Left renal cortex interstitium (tissue), 4 donors: ENCODE measurements at regions not wholly inside any gene's neighbourhood (a gene's known extent, or its start where the extent isn't known, plus 50 kb on each side); places are given as distances from the start of the nearest gene placed in this dataset.
A peak's percentile ranks its signal among the peaks of the same experiment; 100 is the strongest.
"Not testable (repeated sequence)": the region's sequence is repeated elsewhere in the genome, so short reads cannot be mapped to it uniquely, and the experiment has no call there.

Experiments used
- DNase-seq, 4 donors: peaks; one replicate each; pipeline ENCODE4 v3.0.0-alpha.2; 2013; ENCODE audit warnings: low read depth in 4 of 4, low spot score in 2 of 4, missing footprints in 1 of 4

DNA sequence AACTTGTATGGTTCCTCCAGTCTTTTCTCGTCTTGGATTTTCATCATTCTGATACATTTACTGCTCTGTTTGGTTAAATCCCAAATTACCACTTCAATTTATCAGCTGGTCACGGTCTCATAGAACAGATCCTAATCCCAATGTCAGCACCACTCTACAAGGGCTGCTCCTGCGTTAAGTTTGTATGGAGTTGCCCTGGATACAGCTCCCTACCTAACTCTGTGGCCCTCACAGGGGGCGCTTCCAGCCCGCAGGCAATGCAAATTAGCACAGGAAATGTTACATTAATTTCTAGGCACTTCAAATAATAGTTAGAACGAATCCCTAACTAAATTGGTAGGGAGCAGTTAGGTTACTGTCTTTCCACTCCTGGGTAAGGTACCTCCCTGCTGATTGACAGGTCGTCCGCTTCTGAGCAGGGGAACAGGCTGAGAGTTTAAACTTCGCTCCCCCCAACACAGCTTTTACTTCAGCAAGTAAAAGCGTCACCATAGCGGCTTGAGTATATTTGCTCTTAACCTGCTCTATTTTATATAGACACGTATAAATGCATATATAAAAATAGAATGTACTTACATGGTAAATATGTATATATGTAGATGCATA, 238.5 kb upstream of the FANCL start:
- DNase-seq: no peak

DNA sequence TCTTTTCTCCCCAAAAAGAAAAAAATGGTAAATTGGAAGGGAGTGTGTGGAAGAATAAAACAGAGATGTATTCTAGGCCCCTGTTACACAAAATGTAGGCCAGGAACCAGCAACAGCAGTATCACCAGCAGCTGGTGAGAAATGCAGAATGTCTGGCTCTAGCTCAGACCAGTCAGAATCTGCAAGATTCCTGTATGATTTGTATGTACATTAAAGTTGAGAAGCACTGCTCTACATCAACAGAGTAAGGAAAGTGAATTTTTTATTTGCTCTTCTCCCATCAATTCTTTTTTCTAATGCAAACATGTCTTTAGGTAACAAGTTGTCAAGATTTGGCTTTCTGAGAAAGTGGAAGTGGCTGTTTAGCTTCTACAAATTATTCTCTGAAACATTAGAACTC, 235.4 kb upstream of the FANCL start:
- DNase-seq: no peak

DNA sequence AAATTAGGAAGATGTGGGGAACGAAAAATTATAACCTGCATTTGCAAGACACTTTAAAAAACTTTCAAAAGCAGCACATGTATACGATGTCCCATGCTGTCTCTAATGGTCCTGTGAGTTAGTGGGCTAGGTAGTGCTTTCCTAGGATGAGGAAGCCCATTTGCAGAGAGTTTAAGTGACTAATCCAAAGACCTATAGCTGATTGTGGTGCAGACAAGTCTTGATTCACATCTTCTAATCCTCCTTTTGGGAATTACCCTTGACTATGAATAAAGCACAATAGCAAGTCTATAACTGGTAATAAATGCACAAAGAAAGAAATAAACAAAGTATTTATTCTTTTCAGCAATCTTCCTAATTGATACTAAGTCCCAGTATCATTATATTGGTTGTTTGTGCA, 234.6 kb upstream of the FANCL start:
- no peak for DNase-seq

DNA sequence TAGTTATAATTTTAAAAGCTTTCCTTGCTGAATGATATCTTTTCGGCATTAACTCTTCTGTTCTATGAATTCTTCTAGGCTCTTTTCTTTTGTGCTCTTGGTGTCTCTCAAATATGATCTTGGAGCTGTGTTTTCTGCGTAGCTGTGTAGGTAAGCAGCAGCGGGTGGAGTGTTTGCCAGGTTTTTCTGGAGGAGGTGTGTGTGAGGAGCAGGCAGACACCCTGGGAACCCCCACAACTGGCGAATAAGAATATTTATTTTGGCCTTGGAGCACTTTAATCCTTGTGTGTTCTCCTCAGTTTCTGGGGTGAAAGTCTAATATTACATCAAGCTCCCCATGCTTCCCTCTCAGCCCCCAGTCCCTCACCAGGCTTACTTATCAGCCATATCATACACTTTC, 232.0 kb upstream of the FANCL start:
- no peak for DNase-seq

DNA sequence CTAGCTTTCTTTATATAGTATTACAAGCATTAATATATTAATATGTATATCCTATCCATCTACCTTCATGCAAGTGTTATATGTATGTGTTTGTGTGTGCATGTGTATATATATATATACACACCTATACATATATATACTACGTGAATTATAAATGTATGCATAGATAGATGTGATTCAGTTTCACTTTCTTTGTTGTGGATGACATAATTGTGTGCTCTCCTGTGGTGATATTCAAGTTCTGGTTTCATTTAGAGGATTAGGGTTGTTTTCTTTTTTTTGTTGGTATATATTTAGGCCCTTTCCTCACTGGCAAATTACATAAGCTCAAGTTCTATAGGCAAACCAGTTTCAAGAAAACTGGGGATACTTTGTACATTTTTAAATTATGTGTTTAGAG, 225.7 kb upstream of the FANCL start:
- DNase-seq: no peak

DNA sequence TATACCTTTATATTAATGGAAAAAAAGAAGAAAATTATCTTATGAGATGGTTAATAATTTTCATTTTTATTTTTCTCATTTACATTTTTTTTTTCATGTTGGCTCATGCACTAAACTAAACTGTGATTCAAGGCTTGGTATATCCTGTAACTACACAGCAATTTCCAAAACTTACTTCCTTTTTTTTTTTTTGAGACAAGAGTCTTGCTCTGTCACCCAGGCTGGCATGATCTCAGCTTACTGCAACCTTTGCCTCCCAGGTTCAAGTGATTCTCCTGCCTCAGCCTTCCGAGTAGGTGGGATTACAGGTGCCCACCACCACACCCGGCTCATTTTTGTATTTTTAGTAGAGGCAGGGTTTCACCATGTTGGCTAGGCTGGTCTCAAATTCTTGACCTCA, 224.9 kb upstream of the FANCL start:
- not testable (repeated sequence) for DNase-seq

DNA sequence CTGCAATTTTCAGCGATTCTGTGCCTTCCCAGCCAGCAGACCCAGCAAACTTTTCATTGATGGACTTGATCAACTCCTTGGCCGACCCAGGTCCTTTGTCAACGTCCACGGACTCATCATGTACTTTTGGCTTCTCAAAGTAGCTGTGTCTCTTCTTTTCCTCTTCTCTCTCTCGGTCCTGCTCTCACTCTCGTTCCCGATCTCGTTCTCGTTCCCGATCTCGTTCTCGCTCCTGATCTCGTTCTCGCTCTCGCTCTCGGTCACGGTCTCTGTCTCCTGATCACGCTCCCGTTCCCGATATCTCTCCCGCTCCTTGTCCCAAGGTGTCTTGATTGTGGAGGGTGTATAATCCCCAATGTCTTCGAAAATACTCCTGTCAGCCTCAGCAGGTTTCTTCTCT, 219.5 kb upstream of the FANCL start:
- no peak for DNase-seq

DNA sequence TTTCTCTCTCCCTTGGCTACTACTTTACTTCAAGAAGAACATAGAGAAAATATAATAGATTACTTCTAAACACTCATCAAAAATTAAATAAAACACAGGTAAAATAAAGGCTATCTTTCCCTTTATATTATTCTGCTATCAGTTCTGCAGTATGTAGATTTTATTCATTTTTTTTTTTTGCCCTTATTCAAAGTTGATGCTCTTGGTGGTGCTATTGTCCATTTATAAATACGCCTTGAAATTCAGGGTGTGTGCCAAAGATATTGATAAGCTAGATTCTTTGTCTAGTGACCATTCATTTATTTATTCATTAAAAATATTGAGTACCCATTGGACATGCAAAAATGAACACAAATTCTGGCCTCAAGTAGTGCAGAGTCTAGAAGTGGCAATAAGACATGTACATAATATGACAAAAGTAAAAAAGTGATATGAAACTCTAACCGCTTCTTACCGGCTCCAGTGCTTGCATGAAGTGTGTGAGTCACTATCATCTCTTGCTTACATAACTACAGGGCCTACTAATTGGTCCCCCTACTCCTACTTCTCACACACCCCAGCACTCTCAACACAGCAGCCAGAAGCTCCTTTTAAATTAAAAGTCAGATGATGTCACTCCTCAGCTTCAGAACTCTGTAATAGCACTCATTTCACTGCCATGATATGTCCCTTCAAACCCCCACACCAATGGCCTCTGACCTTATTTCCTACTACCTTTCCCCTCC, 208.3 kb upstream of the FANCL start:
- no peak for DNase-seq

DNA sequence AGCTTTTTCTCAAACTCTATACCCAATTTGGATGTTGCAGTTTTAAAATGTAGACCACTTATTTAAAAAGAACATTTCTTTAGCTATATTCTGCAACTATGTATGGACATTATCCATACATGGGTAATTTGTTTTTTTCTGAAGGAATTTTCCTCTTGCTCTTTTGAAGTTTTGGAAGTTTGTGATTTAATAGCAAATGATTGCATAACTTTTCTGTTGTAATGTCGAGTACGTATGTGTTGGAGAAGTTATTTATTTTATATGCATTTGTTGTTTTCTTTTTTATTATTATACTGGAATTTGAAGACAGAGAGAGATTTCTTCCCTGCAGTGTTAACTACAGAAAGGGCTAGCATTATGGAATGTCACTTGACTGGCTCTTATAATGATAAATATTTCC, 207.7 kb upstream of the FANCL start:
- no peak for DNase-seq

DNA sequence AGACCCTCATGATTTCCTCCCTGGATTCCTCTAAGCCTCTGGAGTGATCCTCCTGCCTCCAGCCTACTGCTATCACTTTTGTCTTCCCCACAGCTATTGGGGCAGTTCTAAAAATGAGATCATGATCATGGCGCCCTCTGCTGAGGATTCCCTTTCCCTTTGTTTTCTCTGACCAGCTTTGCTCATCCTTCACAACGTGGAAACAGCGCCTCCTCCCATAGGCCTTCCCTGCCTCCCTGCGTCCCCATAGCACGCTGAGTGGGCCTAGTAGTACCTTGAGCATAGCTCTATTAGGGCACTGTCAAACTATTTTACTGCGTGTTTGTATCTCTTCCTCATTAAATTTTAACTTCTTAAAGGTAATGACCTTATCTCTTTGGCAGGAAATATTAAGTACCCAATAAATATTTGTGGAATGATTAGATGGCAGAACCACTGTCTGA, 207.0 kb upstream of the FANCL start:
- DNase-seq: peak in 2 of 4 donors; percentile 28 to 62

DNA sequence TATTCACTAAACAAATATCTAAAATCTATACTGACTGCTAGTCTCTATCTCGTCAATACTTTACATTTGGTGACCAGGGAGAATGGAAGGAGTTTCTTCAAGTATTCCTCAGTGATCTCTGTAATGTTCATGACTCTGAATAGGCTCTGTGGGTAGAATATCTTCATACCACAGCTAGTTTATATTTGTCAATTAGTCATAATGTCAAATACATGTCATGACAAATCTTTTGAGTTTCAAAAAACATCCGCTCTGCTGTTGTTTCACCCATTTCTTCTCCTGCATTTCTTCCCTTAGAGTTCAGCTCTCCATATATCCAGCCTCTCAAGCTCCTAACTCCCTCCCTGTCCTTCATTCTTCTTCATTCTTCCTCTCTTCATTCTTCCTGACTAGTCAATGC, 206.5 kb upstream of the FANCL start:
- DNase-seq: no peak

DNA sequence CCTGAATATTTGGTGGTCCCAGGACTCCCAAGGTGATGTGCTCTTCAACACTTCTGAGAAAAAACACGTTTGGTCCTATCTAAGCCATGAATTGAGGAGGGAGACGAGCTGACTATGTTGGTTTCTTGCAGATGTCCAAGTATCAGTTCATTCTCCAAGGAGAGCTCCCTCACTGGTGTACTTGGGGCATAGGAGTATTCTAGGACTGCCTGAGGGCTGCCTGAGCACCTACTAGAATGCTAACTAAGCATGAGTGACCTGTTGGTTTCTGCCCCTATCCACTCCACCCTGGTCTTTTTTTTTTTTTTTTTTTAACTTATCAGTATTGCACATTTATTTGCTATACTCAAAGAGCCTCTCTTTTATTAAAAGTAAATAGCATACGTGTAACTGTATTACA, 200.5 kb upstream of the FANCL start:
- DNase-seq: no peak

DNA sequence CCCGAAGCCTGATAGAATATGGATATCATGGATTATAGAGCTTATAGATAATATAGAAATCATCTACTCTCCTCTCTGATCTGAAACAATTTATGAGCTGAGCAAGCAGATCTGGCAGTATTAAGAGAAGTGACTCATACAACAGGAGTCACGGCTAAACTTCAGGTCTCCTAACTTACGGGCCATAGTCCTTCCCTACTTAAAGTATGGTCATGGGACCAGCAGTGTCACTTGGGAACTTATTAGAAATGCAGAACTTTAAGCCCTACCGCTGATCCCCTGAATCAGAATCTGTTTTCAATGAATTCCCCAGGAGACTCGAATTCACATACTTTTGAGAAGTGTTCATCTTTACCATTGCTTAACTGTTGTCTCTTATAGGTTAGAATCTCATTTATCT, 195.7 kb upstream of the FANCL start:
- no peak for DNase-seq

DNA sequence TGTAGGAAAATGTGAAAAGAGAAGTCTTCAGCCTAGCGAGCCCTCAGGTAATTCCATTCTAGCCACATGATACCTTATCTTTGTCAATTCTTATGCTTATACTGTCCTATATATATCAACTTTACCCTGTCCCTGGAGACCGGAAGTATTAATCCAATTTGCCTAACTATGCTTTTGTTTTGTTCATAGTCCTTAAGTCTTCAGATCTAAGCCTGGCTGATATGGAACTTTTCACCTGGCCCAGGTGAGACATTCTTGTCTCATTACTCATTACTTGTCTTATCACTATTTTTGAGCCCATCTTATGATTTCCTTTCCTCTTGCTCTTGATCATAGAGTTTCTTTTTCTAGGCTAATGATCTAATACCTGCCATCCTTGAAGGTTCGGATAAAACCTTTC, 194.1 kb upstream of the FANCL start:
- DNase-seq: no peak

DNA sequence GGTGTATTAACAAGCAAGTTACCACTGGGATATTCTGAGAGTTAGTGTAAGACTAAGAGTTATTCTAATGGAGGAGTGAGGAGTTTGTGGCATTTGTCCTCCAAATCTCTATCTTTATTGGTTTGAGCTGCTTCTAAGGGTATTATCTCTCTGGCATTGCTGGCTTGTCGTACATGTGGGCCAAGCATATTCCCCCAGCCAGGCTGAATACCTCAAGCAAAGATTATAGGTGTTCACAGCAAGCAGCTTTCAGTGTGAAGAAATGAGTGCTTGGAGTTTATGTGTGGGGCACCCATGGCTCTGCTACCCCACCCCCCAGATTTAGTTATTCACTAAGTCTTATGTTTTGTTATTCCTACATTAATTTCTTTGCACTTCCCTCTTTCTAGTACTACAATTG, 193.6 kb upstream of the FANCL start:
- no peak for DNase-seq

DNA sequence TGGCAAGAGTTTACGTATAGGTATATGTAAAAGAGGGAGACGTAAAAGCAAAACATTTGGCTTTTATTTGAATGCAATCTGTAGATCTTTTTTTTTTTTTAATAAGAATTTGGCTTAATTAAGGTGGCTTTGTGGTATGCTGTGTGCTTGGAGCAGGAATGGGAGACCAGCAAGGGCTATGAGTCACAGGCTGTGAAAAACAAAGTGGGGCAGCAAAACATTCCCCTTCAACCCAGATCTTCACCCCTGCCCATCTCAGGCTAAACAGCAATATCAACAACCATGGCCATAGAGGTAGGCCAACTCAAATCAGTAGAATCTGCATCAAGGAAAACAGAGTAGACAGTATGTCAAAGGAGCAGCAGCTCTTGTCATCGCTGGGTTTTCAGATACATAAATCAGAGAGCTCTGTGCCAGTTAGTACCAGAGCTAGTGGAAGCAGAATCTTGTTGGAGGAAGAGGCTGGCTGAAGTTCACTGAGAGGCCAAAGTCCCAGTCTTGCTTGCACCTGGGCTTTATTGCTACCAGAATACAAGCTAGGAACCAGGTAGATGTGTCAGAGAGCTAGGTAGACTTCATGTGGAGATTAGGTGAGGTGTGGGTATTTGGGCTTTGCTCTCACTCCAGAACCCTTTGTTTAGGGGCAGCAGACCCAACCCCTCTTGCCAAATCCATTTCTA, 191.5 kb upstream of the FANCL start:
- no peak for DNase-seq

DNA sequence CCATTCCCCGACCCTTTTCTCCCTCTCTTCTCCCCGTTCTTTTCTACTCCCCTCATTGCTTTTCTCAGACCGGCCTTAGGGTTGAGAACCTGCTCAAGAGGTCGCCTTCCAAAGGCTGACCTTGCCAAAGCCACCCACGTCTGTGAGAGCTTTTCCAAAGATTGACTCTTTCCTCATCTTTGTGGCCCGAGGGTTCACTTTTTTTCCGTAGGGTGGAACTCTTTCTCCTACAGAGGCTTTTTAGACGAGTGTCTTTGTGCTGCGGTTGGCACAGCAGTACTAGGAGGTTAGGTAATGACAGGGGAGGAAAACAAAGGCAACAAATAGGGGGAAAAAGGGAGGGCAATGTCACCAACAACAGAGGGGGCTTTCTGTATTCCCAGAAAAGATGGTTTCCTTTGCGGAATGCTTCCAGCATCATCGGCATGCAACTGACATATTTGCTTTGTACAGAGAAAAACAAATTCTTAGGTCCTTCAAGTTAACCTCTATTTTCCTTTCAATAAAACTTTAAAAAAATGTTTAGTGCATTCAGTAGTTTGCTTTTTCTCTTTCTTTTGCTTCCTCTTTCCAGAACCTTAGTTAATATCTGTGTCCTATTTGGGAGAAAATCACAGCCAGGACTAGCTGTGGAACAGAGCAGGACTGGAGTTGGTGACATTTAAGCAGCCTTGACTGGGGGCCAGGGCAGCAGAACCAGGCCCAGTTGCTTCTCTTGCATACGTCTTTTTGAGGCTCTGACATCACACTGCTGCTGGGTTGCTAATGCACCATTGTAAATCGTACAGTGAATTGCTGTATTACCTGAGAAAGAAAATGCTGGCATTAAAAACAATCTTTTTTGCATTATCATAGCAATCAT, 188.1 kb upstream of the FANCL start:
- DNase-seq: peak in 3 of 4 donors; percentile 13 to 26 (median 22)

DNA sequence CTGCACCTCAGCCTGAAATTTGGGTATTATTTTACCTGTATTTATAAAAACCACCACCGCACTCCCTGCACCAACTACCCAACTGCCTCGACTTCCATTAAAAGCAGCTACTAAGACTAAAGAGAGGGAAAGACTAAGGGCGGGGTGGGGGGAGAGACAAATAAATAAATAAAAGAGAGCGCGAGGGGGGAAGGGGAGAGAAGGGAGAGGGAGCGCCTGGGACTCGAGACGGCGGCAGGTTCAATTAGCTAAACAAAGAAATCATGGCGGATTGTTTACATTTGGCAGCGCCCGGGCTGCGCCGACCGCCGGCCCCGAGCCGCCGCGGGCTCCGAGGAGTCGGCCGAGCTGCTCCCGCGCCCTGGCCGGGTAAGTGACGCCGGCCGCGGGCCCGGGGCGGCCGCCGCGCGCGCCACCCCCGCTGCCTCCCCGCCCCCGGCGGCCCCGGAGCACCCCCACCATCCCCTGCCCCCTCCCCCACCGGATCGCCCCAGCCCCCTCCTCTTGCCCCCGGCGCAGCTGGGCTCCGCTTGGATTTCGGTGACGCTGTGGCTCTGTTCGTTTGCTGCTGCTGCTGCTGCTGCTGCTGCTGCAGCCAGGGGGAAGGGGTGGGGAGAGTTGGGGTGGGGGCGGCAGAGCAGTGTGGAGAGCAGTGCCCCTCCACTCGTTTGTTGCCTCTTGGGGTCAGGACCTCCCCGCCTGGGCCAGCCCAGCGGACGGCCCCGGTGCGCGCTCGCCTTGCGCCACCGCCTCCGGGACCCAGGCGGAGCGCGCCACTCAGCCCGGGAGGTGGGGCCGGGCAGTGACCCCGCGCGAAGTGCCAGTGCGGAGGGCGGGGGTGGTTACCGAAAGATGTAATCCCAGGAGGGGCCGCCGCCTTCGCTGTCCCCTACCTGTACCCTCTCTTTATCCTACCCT, 187.2 kb upstream of the FANCL start:
- peak in 3 of 4 donors; percentile 21 to 24 (median 23) for DNase-seq

DNA sequence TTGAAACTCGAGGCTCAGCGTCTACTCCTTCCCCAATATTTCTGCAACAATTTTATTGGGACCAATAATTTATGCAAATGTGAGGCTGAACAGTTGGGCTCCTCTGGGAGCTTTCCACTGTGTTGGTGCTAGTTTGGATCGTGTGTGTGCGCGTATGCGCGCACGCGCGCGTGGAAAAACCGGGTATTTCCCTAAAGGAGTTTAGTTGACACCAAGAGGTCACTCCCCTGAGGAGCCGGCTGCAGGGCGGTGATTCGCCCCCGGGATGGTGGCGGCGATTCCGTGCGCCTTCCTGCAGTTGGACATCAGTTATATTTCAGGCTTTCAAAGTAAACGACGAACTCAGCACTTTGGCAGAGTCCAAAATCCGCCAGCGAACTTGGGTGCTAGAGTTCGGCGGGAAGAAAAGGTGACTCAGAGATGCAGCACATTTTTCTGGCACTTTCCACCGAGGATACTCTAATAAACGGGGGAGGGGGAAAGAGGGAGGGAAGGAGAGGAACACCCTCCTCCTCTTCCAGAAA, 186.5 kb upstream of the FANCL start:
- DNase-seq: peak in 3 of 4 donors; percentile 39 to 56 (median 54)

DNA sequence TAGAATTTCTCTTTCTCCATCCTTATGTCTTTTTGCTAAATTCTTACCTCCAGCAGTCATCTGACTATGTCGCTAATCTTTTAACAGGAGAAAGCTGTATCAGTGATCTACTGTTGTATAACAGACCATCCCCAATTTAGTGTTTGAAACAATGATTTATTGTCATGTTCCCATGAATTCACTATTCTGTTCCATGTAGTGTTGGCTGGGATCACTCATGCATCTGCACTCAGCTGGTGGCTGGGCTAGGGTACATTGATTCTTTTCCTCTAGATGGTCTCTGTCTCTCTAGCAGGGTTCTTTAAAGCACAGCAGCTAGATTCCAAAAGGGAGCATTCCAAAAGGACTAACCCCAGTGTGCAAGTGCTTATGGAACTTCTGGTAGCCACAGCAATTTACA, 184.2 kb upstream of the FANCL start:
- no peak for DNase-seq
